ENCODE measurements at regions not wholly inside any gene's neighbourhood (a gene's known extent, or its start where the extent isn't known, plus 50 kb on each side); places are given as distances from the start of the nearest gene placed in this dataset.

GRCh38 chr6:14322841-14323240, 205.3 kb downstream of the CD83 start:
- TF ChIP-seq POLR2A (IDR thresholded peaks at IDR 0.05; ENCODE audit: low read length), result no peak
- no peak for TF ChIP-seq GATA1 (IDR thresholded peaks at IDR 0.05; ENCODE audit: low read depth, low read length)

Data from erythroblast (primary cell).